ENCODE measurements at regions not wholly inside any gene's neighbourhood (a gene's known extent, or its start where the extent isn't known, plus 50 kb on each side); places are given as distances from the start of the nearest gene placed in this dataset.

- TF ChIP-seq CTCF (IDR thresholded peaks at IDR 0.05; ENCODE audit: low read depth, low read length) = no peak
- TF ChIP-seq EZH2phosphoT487 (IDR thresholded peaks at IDR 0.05; ENCODE audit: low read depth) = no peak
Observed at GRCh38 chr2:64324746-64325410, 129.1 kb upstream of the LGALSL start.

Data from OCI-LY3 (cell line).